GM11168 (cell line): ENCODE measurements at regions not wholly inside any gene's neighbourhood (a gene's known extent, or its start where the extent isn't known, plus 50 kb on each side); places are given as distances from the start of the nearest gene placed in this dataset.
"Not testable (repeated sequence)": the region's sequence is repeated elsewhere in the genome, so short reads cannot be mapped to it uniquely, and the experiment has no call there.

ENCODE experiments used
- in situ Hi-C: fragments of 300-500 bp; cut with MboI; formaldehyde crosslinking; loops from one replicate; pipeline ENCODE4 v1.12.0; 2022; ENCODE audit warnings: low sequenced_read_pairs; ENCODE audit not compliant: unreplicated experiment

- in situ Hi-C loops = loop anchor here (25.0 kb wide), 1 partner anchor 349 kb away; the partner anchor contains the start of genes INTS15 and ZDHHC4
These were observed 110.6 kb upstream of the CCZ1B start for GRCh38 chr7:6936626-6937025.

GRCh38 chr7:6937746-6938145 is 111.7 kb upstream of the CCZ1B start:
- in situ Hi-C loops = loop anchor here (25.0 kb wide), 1 partner anchor 350 kb away; the partner anchor contains the start of genes INTS15 and ZDHHC4

- in situ Hi-C loops = loop anchor here (25.0 kb wide), 1 partner anchor 351 kb away; the partner anchor contains the start of genes INTS15 and ZDHHC4
These were observed 112.2 kb upstream of the CCZ1B start for GRCh38 chr7:6938284-6938683.

- in situ Hi-C loops = loop anchor here (25.0 kb wide), 1 partner anchor 352 kb away; the partner anchor contains the start of genes INTS15 and ZDHHC4
These were observed 113.1 kb upstream of the CCZ1B start for GRCh38 chr7:6939126-6939525.

- in situ Hi-C loops = loop anchor here (25.0 kb wide), 1 partner anchor 353 kb away; the partner anchor contains the start of genes INTS15 and ZDHHC4
These were observed 113.8 kb upstream of the CCZ1B start for GRCh38 chr7:6939896-6940295.

GRCh38 chr7:6946873-6947272 is 120.8 kb upstream of the CCZ1B start:
- in situ Hi-C loops = loop anchor here (25.0 kb wide), 1 partner anchor 360 kb away; the partner anchor contains the start of genes INTS15 and ZDHHC4

GRCh38 chr7:6950231-6950630 is 124.2 kb upstream of the CCZ1B start:
- in situ Hi-C loops = loop anchor here (25.0 kb wide), 1 partner anchor 362 kb away; no protein-coding TSS in a partner anchor

- in situ Hi-C loops = loop anchor here (25.0 kb wide), 1 partner anchor 361 kb away; no protein-coding TSS in a partner anchor
These were observed 125.5 kb upstream of the CCZ1B start for GRCh38 chr7:6951553-6951952.

- in situ Hi-C loops = loop anchor here (25.0 kb wide), 1 partner anchor 359 kb away; no protein-coding TSS in a partner anchor
These were observed 127.2 kb upstream of the CCZ1B start for GRCh38 chr7:6953138-6953797.

GRCh38 chr7:6953798-6954181 is 127.7 kb upstream of the CCZ1B start:
- in situ Hi-C loops = loop anchor here (25.0 kb wide), 1 partner anchor 359 kb away; no protein-coding TSS in a partner anchor

- in situ Hi-C loops = loop anchor here (25.0 kb wide), 1 partner anchor 357 kb away; no protein-coding TSS in a partner anchor
These were observed 129.3 kb upstream of the CCZ1B start for GRCh38 chr7:6955385-6955784.

GRCh38 chr7:6955990-6956566 is 130.0 kb upstream of the CCZ1B start:
- in situ Hi-C loops = loop anchor here (25.0 kb wide), 1 partner anchor 356 kb away; no protein-coding TSS in a partner anchor

GRCh38 chr7:6958371-6958770 is 132.3 kb upstream of the CCZ1B start:
- in situ Hi-C loops = loop anchor here (25.0 kb wide), 1 partner anchor 354 kb away; no protein-coding TSS in a partner anchor

GRCh38 chr7:6959942-6960341 is 133.9 kb upstream of the CCZ1B start:
- in situ Hi-C loops = loop anchor here (25.0 kb wide), 1 partner anchor 352 kb away; no protein-coding TSS in a partner anchor

GRCh38 chr7:6962871-6963270 is 136.8 kb upstream of the CCZ1B start:
- in situ Hi-C loops = loop anchor here (25.0 kb wide), 1 partner anchor 349 kb away; no protein-coding TSS in a partner anchor

GRCh38 chr7:6965051-6965450 is 139.0 kb upstream of the CCZ1B start:
- in situ Hi-C loops = loop anchor here (25.0 kb wide), 1 partner anchor 347 kb away; no protein-coding TSS in a partner anchor

GRCh38 chr7:6970180-6970579 is 144.1 kb upstream of the CCZ1B start:
- in situ Hi-C loops = loop anchor here (25.0 kb wide), 1 partner anchor 342 kb away; no protein-coding TSS in a partner anchor

GRCh38 chr7:6974876-6975275 is 148.8 kb upstream of the CCZ1B start:
- in situ Hi-C loops = loop anchor here (25.0 kb wide), 1 partner anchor 337 kb away; no protein-coding TSS in a partner anchor

GRCh38 chr7:6975346-6975745 is 149.3 kb upstream of the CCZ1B start:
- in situ Hi-C loops = not testable (repeated sequence)

- in situ Hi-C loops = not testable (repeated sequence)
These were observed 151.3 kb upstream of the CCZ1B start for GRCh38 chr7:6977368-6977767.

- in situ Hi-C loops = not testable (repeated sequence)
These were observed 152.3 kb upstream of the CCZ1B start for GRCh38 chr7:6978326-6978725.
